Right hindlimb (tissue), 1 donor: ENCODE measurements at regions not wholly inside any gene's neighbourhood (a gene's known extent, or its start where the extent isn't known, plus 50 kb on each side); places are given as distances from the start of the nearest gene placed in this dataset.
A peak's percentile ranks its signal among the peaks of the same experiment; 100 is the strongest.
"Not testable (repeated sequence)": the region's sequence is repeated elsewhere in the genome, so short reads cannot be mapped to it uniquely, and the experiment has no call there.

Experiments
- DNase-seq: peaks from one replicate; pipeline ENCODE4 v3.0.0-alpha.2; 2018

GRCh38 chr12:59344224-59344623, 251.6 kb upstream of the SLC16A7 start:
- no peak for DNase-seq

- no peak for DNase-seq
Observed at GRCh38 chr12:59329462-59329861, 266.4 kb upstream of the SLC16A7 start.

GRCh38 chr12:59328395-59329075, 267.3 kb upstream of the SLC16A7 start:
- DNase-seq: not testable (repeated sequence)

GRCh38 chr12:59326457-59326856, 269.4 kb upstream of the SLC16A7 start:
- DNase-seq: not testable (repeated sequence)

GRCh38 chr12:59322473-59322872, 273.4 kb upstream of the SLC16A7 start:
- DNase-seq: peak; percentile 20

GRCh38 chr12:59321278-59321677, 274.6 kb upstream of the SLC16A7 start:
- DNase-seq: no peak

GRCh38 chr12:59320112-59320511, 275.7 kb upstream of the SLC16A7 start:
- no peak for DNase-seq

GRCh38 chr12:59318940-59319339, 276.9 kb upstream of the SLC16A7 start:
- no peak for DNase-seq

- no peak for DNase-seq
Observed at GRCh38 chr12:59317598-59317997, 278.2 kb upstream of the SLC16A7 start.

- no peak for DNase-seq
Observed at GRCh38 chr12:59316938-59317337, 278.9 kb upstream of the SLC16A7 start.

- not testable (repeated sequence) for DNase-seq
Observed at GRCh38 chr12:59316354-59316753, 279.5 kb upstream of the SLC16A7 start.

- no peak for DNase-seq
Observed at GRCh38 chr12:59314209-59314608, 281.6 kb upstream of the SLC16A7 start.

- DNase-seq: no peak
Observed at GRCh38 chr12:59304077-59304721, 291.6 kb upstream of the SLC16A7 start.

GRCh38 chr12:59298296-59298695, 297.5 kb upstream of the SLC16A7 start:
- no peak for DNase-seq

GRCh38 chr12:59294221-59294620, 301.6 kb upstream of the SLC16A7 start:
- no peak for DNase-seq

GRCh38 chr12:59282999-59283398, 312.8 kb upstream of the SLC16A7 start:
- no peak for DNase-seq

- DNase-seq: not testable (repeated sequence)
Observed at GRCh38 chr12:59273561-59273960, 322.3 kb upstream of the SLC16A7 start.

- DNase-seq: no peak
Observed at GRCh38 chr12:59268295-59268809, 327.5 kb upstream of the SLC16A7 start.

GRCh38 chr12:59260202-59260601, 335.6 kb upstream of the SLC16A7 start:
- DNase-seq: no peak

GRCh38 chr12:59252731-59253130, 332.4 kb upstream of the LRIG3 start:
- no peak for DNase-seq

GRCh38 chr12:59250766-59251165, 330.5 kb upstream of the LRIG3 start:
- no peak for DNase-seq

GRCh38 chr12:59240048-59240447, 319.7 kb upstream of the LRIG3 start:
- DNase-seq: no peak

- DNase-seq: no peak
Observed at GRCh38 chr12:59234391-59234790, 314.1 kb upstream of the LRIG3 start.

GRCh38 chr12:59230334-59230733, 310.0 kb upstream of the LRIG3 start:
- no peak for DNase-seq
